Smooth muscle cell (in vitro differentiated cells): ENCODE measurements at regions not wholly inside any gene's neighbourhood (a gene's known extent, or its start where the extent isn't known, plus 50 kb on each side); places are given as distances from the start of the nearest gene placed in this dataset.

Experiments used
- DNase-seq: peaks from one replicate; lab custom pipeline; 2025; ENCODE audit not compliant: unreplicated experiment; lab: John Stamatoyannopoulos, UW
- H2AFZ ChIP-seq: fragments of 200-600 bp; sonication (generic); 2 replicates; pipeline ENCODE4 v1.6.0; 2016; ENCODE audit warnings: antibody characterized with exemption, low read depth, mild to moderate bottlenecking
- H3F3A ChIP-seq: fragments of 200-600 bp; sonication (generic); 2 replicates; pipeline ENCODE4 v1.6.0; 2017; ENCODE audit warnings: antibody characterized with exemption, low read depth
- H3K27ac ChIP-seq: fragments of 200-600 bp; sonication (generic); 2 replicates; pipeline ENCODE4 v1.5.1; 2016; ENCODE audit warnings: low read depth, mild to moderate bottlenecking
- H3K27me3 ChIP-seq: fragments of 200-600 bp; sonication (generic); 2 replicates; pipeline ENCODE4 v1.6.1; 2016; ENCODE audit warnings: low read depth, mild to moderate bottlenecking
- H3K36me3 ChIP-seq: fragments of 200-600 bp; sonication (generic); 2 replicates; pipeline ENCODE4 v1.5.1; 2016; ENCODE audit warnings: low read depth
- H3K4me1 ChIP-seq: fragments of 200-600 bp; sonication (generic); 2 replicates; pipeline ENCODE4 v1.5.1; 2016; ENCODE audit warnings: low read depth
- H3K4me2 ChIP-seq: fragments of 200-600 bp; sonication (generic); 2 replicates; pipeline ENCODE4 v1.6.0; 2016; ENCODE audit warnings: mild to moderate bottlenecking
- H3K4me3 ChIP-seq: fragments of 200-600 bp; sonication (generic); 2 replicates; pipeline ENCODE4 v1.5.1; 2016; ENCODE audit warnings: mild to moderate bottlenecking
- H3K79me2 ChIP-seq: fragments of 200-600 bp; sonication (generic); 2 replicates; pipeline ENCODE4 v1.6.0; 2016; ENCODE audit warnings: low read depth, mild to moderate bottlenecking
- H3K9ac ChIP-seq: fragments of 200-600 bp; sonication (generic); 2 replicates; pipeline ENCODE4 v1.6.0; 2016; ENCODE audit warnings: low read depth
- H3K9me3 ChIP-seq: fragments of 200-600 bp; sonication (generic); replicated peaks from 2 replicates; pipeline ENCODE4 v1.5.1; 2016; ENCODE audit warnings: low read depth
- H4K20me1 ChIP-seq: fragments of 200-600 bp; sonication (generic); 2 replicates; pipeline ENCODE4 v1.6.0; 2016; ENCODE audit warnings: low read depth
- CTCF ChIP-seq: fragments of 200-600 bp; sonication (generic); IDR thresholded peaks from 2 replicates; pipeline ENCODE4 v1.5.1; 2017; ENCODE audit warnings: borderline replicate concordance, mild to moderate bottlenecking, antibody characterized with exemption; ENCODE audit not compliant: insufficient read depth, poor library complexity, severe bottlenecking
- WGBS: methylation state at CpG from one replicate; pipeline ENCODE4 v1.1.7; 2016; ENCODE audit warnings: low lambda C conversion rate; 5-methylcytosine and 5-hydroxymethylcytosine counted together

GRCh38 chr4:164203476-164203875 lies 550.5 kb upstream of the SMIM31 start:
- Histone ChIP-seq H2AFZ (no peak overlapping the region), H3K9ac (no peak overlapping the region), H3K27ac (no peak overlapping the region), H3F3A (no peaks in the 10 kb centered on the region), H3K27me3 (no peaks in the 10 kb centered on the region), H4K20me1 (no peaks in the 10 kb centered on the region), H3K4me3 (no peak overlapping the region), H3K9me3 (no peaks in the 10 kb centered on the region), H3K4me1 (peaks cover 9% of the 10 kb centered on the region), H3K79me2 (no peaks in the 10 kb centered on the region), H3K36me3 (no peaks in the 10 kb centered on the region), H3K4me2 (no peak overlapping the region)
- WGBS: 84% methylated on average over 4 of the region's 4 CpGs
- no peak for TF ChIP-seq CTCF
- DNase-seq: no peak

GRCh38 chr4:164204434-164204833 lies 549.5 kb upstream of the SMIM31 start:
- peaks cover 9% of the 10 kb centered on the region for H3K4me1 ChIP-seq
- no peak overlapping the region for H3K9ac ChIP-seq
- H4K20me1 ChIP-seq: no peaks in the 10 kb centered on the region
- no peak overlapping the region for H3K4me3 ChIP-seq
- TF ChIP-seq CTCF: no peak
- no peaks in the 10 kb centered on the region for H3K27me3 ChIP-seq
- H3K27ac ChIP-seq: peak overlapping the region; percentile 35
- DNase-seq: no peak
- H3K36me3 ChIP-seq: no peaks in the 10 kb centered on the region
- H3K79me2 ChIP-seq: no peaks in the 10 kb centered on the region
- no peaks in the 10 kb centered on the region for H3K9me3 ChIP-seq
- H2AFZ ChIP-seq: peak overlapping the region; percentile 62
- no peaks in the 10 kb centered on the region for H3F3A ChIP-seq
- peak overlapping the region; percentile 18 for H3K4me2 ChIP-seq

GRCh38 chr4:164207460-164207859 lies 546.5 kb upstream of the SMIM31 start:
- peaks cover 9% of the 10 kb centered on the region for H3K4me1 ChIP-seq
- H3K4me3 ChIP-seq: no peak overlapping the region
- no peaks in the 10 kb centered on the region for H4K20me1 ChIP-seq
- 91% methylated on average over 5 of the region's 5 CpGs for WGBS
- no peak overlapping the region for H3K27ac ChIP-seq
- no peak overlapping the region for H3K9ac ChIP-seq
- no peak for TF ChIP-seq CTCF
- H2AFZ ChIP-seq: no peak overlapping the region
- H3K9me3 ChIP-seq: no peaks in the 10 kb centered on the region
- no peak overlapping the region for H3K4me2 ChIP-seq
- no peaks in the 10 kb centered on the region for H3K36me3 ChIP-seq
- DNase-seq: no peak
- no peaks in the 10 kb centered on the region for H3F3A ChIP-seq
- no peaks in the 10 kb centered on the region for H3K27me3 ChIP-seq
- H3K79me2 ChIP-seq: no peaks in the 10 kb centered on the region

- WGBS: 81% methylated on average over 1 of the region's 1 CpG
- Histone ChIP-seq H3K4me3 (no peak overlapping the region), H4K20me1 (no peaks in the 10 kb centered on the region), H2AFZ (no peak overlapping the region), H3K4me1 (no peaks in the 10 kb centered on the region), H3K36me3 (no peaks in the 10 kb centered on the region), H3K4me2 (no peak overlapping the region), H3K27me3 (no peaks in the 10 kb centered on the region), H3K9ac (no peak overlapping the region), H3K9me3 (no peaks in the 10 kb centered on the region), H3F3A (no peaks in the 10 kb centered on the region), H3K27ac (no peak overlapping the region), H3K79me2 (no peaks in the 10 kb centered on the region)
- TF ChIP-seq CTCF: no peak
- no peak for DNase-seq
Measured at GRCh38 chr4:164210377-164210776, 543.6 kb upstream of the SMIM31 start.
